Thyroid gland (tissue), 4 donors: ENCODE measurements at regions not wholly inside any gene's neighbourhood (a gene's known extent, or its start where the extent isn't known, plus 50 kb on each side); places are given as distances from the start of the nearest gene placed in this dataset.

Source experiments
- DNase-seq, 2 donors: peaks; one replicate each; pipeline ENCODE4 v3.0.0-alpha.2; 2019
- H3K27ac ChIP-seq, 3 donors: fragments of 200-600 bp; sonication (generic); 1 replicate in 2 of 3; 2 replicates in 1 of 3; pipeline ENCODE4 v1.5.1; 2016 to 2019; ENCODE audit warnings: mild to moderate bottlenecking in 1 of 3, moderate library complexity in 1 of 3
- H3K27me3 ChIP-seq: fragments of 200-600 bp; sonication (generic); one replicate; pipeline ENCODE4 v1.5.1; 2019
- H3K36me3 ChIP-seq, 2 donors: fragments of 200-600 bp; sonication (generic); one replicate each; pipeline ENCODE4 v1.5.1; 2016 to 2019
- H3K4me1 ChIP-seq, 2 donors: fragments of 200-600 bp; sonication (generic); one replicate each; pipeline ENCODE4 v1.5.1; 2017 to 2019
- H3K4me3 ChIP-seq, 3 donors: fragments of 200-600 bp; sonication (generic); replicated peaks in 1 of 3; 1 replicate in 2 of 3; 2 replicates in 1 of 3; pipeline ENCODE4 v1.5.1; 2016; ENCODE audit warnings: mild to moderate bottlenecking in 1 of 3
- H3K9me3 ChIP-seq: fragments of 200-600 bp; sonication (generic); one replicate; pipeline ENCODE4 v1.5.1; 2017
- POLR2A ChIP-seq, 2 donors: fragments of 450-650 bp; IDR thresholded peaks; one replicate each; pipeline ENCODE4 v1.6.1; 2017; ENCODE audit warnings: antibody characterized with exemption in 2 of 2, mild to moderate bottlenecking in 2 of 2, moderate library complexity in 1 of 2
- WGBS, 2 donors: methylation state at CpG; one replicate each; pipeline ENCODE4 v1.1.5; 2017; 5-methylcytosine and 5-hydroxymethylcytosine counted together
- intact Hi-C: fragments of 100-400 bp; cut with DNase I; formaldehyde crosslinking; loops from one replicate; pipeline ENCODE4 v1.15.1; 2023
- TF ChIP-seq, protein P1 (sequence below), 6 experiments: fragments of 200-600 bp in 3 of 6; fragments of 450-650 bp in 3 of 6; sonication (generic) in 3 of 6; IDR thresholded peaks; one replicate each; pipeline ENCODE4 v1.5.1; 2016 to 2019; ENCODE audit warnings: antibody characterized with exemption in 6 of 6, mild to moderate bottlenecking in 2 of 6, inconsistent platforms in 1 of 6, moderate library complexity in 1 of 6

DNA sequence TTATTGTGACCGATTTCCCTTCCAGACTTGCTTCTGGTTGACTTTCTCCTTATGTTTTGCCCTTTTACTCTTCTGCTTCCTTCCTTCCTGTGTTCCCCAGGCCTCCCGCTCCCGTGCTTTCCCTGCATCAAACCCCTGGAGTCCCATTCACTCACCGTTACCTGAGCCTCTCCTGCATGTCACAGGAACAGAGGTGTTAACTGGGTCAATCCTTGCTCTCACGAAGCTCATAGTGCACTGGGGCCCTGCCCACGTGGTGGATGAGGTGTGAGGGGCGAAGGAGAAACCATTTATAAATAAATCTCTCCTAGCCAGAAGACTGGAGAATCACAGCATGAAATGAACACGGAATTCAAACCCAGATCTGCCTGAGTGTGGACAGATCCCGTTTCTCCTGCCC lies 83.1 kb upstream of the MSX1 start:
- 73 to 76% methylated on average over 9 of the region's 9 CpGs for WGBS, 2 donors
- H3K36me3 ChIP-seq: no peaks in the 10 kb centered on the region
- H3K9me3 ChIP-seq: no peaks in the 10 kb centered on the region
- H3K27me3 ChIP-seq: no peaks in the 10 kb centered on the region
- H3K4me1 ChIP-seq: no peaks in the 10 kb centered on the region
- no peak for DNase-seq
- intact Hi-C loops: no loop called here
- TF ChIP-seq, protein P1, sequence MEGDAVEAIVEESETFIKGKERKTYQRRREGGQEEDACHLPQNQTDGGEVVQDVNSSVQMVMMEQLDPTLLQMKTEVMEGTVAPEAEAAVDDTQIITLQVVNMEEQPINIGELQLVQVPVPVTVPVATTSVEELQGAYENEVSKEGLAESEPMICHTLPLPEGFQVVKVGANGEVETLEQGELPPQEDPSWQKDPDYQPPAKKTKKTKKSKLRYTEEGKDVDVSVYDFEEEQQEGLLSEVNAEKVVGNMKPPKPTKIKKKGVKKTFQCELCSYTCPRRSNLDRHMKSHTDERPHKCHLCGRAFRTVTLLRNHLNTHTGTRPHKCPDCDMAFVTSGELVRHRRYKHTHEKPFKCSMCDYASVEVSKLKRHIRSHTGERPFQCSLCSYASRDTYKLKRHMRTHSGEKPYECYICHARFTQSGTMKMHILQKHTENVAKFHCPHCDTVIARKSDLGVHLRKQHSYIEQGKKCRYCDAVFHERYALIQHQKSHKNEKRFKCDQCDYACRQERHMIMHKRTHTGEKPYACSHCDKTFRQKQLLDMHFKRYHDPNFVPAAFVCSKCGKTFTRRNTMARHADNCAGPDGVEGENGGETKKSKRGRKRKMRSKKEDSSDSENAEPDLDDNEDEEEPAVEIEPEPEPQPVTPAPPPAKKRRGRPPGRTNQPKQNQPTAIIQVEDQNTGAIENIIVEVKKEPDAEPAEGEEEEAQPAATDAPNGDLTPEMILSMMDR (IDR thresholded peaks at IDR 0.05): no peak
- TF ChIP-seq POLR2A (IDR thresholded peaks at IDR 0.05): no peak
- no peak overlapping the region for H3K4me3 ChIP-seq
- H3K27ac ChIP-seq: no peak overlapping the region

DNA sequence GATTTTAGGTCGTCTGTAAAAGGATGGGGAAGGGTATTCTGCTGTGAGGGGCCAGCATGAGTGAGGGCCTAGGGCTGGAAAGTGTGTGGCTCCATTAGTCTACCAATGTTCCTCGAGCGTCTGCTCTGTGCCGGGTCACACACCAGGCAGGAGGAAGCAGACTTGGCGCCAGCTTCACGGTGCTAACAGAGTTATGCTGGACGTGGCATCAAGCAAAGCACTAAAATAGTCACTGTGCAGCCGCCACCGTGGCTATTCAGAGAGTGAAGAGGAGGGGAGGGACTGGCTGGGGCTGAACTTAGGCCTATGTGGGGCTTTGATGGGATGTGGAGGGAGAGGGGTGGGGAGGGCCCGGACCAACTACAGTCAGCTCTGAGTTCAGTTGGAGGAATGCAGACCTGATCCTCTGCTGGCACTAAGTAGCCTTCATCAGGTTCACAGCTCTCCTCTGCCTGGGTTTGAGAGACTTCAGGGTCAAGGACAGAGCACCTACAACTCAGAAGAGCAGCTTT lies 83.9 kb upstream of the MSX1 start:
- H3K4me1 ChIP-seq: no peaks in the 10 kb centered on the region
- H3K4me3 ChIP-seq: no peak overlapping the region
- intact Hi-C loops: no loop called here
- H3K27me3 ChIP-seq: no peaks in the 10 kb centered on the region
- 68 to 74% methylated on average over 9 to 10 of the region's 10 CpGs for WGBS, 2 donors
- no peak for TF ChIP-seq POLR2A (IDR thresholded peaks at IDR 0.05)
- TF ChIP-seq, protein P1 (IDR thresholded peaks at IDR 0.05): no peak
- no peaks in the 10 kb centered on the region for H3K36me3 ChIP-seq
- no peak overlapping the region for H3K27ac ChIP-seq
- H3K9me3 ChIP-seq: no peaks in the 10 kb centered on the region
- no peak for DNase-seq

DNA sequence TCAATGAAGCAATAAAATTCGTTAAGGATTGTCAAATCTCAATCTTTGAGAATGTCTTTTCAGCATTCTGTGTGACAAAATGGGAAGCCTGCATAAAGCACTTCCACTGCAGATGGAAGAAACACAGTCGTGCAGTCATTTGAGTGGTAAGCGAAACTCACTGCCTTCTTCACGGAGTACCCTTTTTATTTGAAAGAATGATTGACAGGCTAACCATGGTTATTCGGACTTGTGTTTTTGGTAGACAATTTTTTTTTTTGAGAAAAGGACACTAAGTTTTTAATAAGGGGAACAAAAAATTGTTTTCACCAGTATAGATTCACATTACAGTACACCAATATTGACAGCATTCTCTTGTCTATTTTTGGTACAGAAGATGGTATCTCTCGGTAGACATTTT lies 86.9 kb upstream of the MSX1 start:
- TF ChIP-seq, protein P1 (IDR thresholded peaks at IDR 0.05): no peak
- no peak for TF ChIP-seq POLR2A (IDR thresholded peaks at IDR 0.05)
- H3K36me3 ChIP-seq: no peaks in the 10 kb centered on the region

DNA sequence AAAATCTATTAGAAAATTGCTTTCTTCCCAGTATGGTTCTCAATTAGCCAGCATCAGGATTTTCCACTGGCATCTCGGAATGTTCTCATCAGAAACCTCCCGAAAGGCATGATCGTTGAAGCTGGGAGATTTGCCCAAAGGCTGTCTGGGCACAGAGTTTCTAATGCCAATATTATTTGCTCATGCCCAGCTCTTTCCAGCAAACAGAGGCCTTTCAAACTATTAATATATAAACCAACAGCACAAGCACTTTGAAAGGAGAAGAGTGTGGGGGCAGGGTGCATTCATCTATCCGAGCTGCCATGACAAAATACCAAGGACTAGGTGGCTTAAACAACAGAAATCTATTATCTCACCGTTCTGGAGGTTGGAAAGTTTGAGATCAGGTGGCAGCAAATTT lies 88.3 kb upstream of the MSX1 start:
- Histone ChIP-seq H3K4me3 (no peak overlapping the region), H3K27me3 (no peaks in the 10 kb centered on the region), H3K27ac (no peak overlapping the region), H3K9me3 (no peaks in the 10 kb centered on the region), H3K4me1 (no peaks in the 10 kb centered on the region), H3K36me3 (no peaks in the 10 kb centered on the region)
- intact Hi-C loops: no loop called here
- DNase-seq: no peak
- TF ChIP-seq, protein P1 (IDR thresholded peaks at IDR 0.05): no peak
- TF ChIP-seq POLR2A (IDR thresholded peaks at IDR 0.05): no peak
- WGBS, 2 donors: 82 to 87% methylated on average over 5 of the region's 5 CpGs

More for the DNA sequence above, 86.9 kb upstream of the MSX1 start:
- intact Hi-C loops: no loop called here
- H3K9me3 ChIP-seq: no peaks in the 10 kb centered on the region
- no peaks in the 10 kb centered on the region for H3K4me1 ChIP-seq
- no peaks in the 10 kb centered on the region for H3K27me3 ChIP-seq
- no peak overlapping the region for H3K27ac ChIP-seq
- H3K4me3 ChIP-seq: no peak overlapping the region
- no peak for DNase-seq
- 86 to 91% methylated on average over 6 of the region's 6 CpGs for WGBS, 2 donors

DNA sequence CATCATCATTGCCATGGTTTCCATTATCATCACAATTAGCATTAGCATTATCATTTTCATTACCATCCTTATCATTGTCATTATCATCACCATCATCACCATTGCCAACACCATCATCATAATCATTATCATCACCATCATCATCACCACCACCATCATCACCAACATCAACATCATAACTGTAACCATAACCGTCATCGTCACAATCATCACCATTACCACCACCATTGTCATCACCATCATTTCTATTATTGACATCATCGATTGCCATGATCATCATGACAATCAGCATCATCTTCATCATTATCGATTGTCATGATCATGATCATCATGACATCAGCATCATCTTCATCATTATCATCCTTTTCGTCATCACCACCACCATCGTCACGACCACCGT lies 88.9 kb upstream of the MSX1 start:
- Histone ChIP-seq H3K27ac (no peak overlapping the region), H3K9me3 (no peaks in the 10 kb centered on the region), H3K4me3 (no peak overlapping the region), H3K4me1 (no peaks in the 10 kb centered on the region), H3K36me3 (no peaks in the 10 kb centered on the region), H3K27me3 (no peaks in the 10 kb centered on the region)
- intact Hi-C loops: no loop called here
- no peak for DNase-seq
- 97 to 98% methylated on average over 8 of the region's 8 CpGs for WGBS, 2 donors
- no peak for TF ChIP-seq POLR2A (IDR thresholded peaks at IDR 0.05)
- TF ChIP-seq, protein P1 (IDR thresholded peaks at IDR 0.05): no peak
